ENCODE measurements at regions not wholly inside any gene's neighbourhood (a gene's known extent, or its start where the extent isn't known, plus 50 kb on each side); places are given as distances from the start of the nearest gene placed in this dataset.
"Not testable (repeated sequence)": the region's sequence is repeated elsewhere in the genome, so short reads cannot be mapped to it uniquely, and the experiment has no call there.

- TF ChIP-seq CTCF, POLR2A (IDR thresholded peaks at IDR 0.05): not testable (repeated sequence)
These were observed 530.1 kb upstream of the STEAP1 start for GRCh38 chr7:89624155-89624554.
